ENCODE measurements at regions not wholly inside any gene's neighbourhood (a gene's known extent, or its start where the extent isn't known, plus 50 kb on each side); places are given as distances from the start of the nearest gene placed in this dataset.
"Not testable (repeated sequence)": the region's sequence is repeated elsewhere in the genome, so short reads cannot be mapped to it uniquely, and the experiment has no call there.

GRCh38 chr2:34519659-34520058, 920.6 kb upstream of the FAM98A start:
- TF ChIP-seq, protein P1, sequence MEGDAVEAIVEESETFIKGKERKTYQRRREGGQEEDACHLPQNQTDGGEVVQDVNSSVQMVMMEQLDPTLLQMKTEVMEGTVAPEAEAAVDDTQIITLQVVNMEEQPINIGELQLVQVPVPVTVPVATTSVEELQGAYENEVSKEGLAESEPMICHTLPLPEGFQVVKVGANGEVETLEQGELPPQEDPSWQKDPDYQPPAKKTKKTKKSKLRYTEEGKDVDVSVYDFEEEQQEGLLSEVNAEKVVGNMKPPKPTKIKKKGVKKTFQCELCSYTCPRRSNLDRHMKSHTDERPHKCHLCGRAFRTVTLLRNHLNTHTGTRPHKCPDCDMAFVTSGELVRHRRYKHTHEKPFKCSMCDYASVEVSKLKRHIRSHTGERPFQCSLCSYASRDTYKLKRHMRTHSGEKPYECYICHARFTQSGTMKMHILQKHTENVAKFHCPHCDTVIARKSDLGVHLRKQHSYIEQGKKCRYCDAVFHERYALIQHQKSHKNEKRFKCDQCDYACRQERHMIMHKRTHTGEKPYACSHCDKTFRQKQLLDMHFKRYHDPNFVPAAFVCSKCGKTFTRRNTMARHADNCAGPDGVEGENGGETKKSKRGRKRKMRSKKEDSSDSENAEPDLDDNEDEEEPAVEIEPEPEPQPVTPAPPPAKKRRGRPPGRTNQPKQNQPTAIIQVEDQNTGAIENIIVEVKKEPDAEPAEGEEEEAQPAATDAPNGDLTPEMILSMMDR (IDR thresholded peaks at IDR 0.05; ENCODE audit: insufficient read depth, low read length) = no peak
- no peak for TF ChIP-seq REST (IDR thresholded peaks at IDR 0.05; ENCODE audit: insufficient replicate concordance, low read depth)
- no peak for TF ChIP-seq GABPA (IDR thresholded peaks at IDR 0.05; ENCODE audit: low read depth)
- TF ChIP-seq POLR2AphosphoS5 (IDR thresholded peaks at IDR 0.05; ENCODE audit: low read depth) = no peak
- TF ChIP-seq SPI1 (IDR thresholded peaks at IDR 0.05; ENCODE audit: borderline replicate concordance, low read depth) = no peak
- no peak overlapping the region for H3K27ac ChIP-seq (replicated peaks)
- no peaks in the 10 kb centered on the region for H3K27me3 ChIP-seq (ENCODE audit: insufficient read depth, poor library complexity, severe bottlenecking)
- DNase-seq (ENCODE audit: low read depth in 1 of 2, low spot score in 1 of 2) = no peak
- no peak overlapping the region for H3K4me3 ChIP-seq (replicated peaks; ENCODE audit: insufficient read depth, low read length)

DNA sequence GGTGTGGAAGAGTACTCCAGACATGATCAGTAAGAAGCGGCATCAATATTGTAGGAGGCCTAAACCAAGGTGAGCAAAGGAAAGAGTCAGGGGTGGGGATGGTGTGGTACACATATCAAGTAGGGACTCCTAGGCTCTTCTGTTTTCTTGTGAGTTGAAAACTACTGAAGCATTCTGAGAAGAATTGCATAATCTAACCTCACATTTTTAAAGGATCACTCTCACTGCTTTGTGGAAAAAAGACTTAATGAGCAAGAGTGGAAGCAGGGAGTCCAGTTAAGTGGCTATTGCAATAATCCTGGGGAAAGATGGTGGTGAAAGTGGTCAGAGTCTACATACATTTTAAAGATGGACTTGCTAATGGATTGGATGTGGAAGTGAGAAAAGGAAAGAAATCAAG, 899.5 kb upstream of the FAM98A start:
- no peak overlapping the region for H3K27ac ChIP-seq (replicated peaks)
- no peak overlapping the region for H3K4me3 ChIP-seq (replicated peaks; ENCODE audit: insufficient read depth, low read length)
- no peaks in the 10 kb centered on the region for H3K27me3 ChIP-seq (ENCODE audit: insufficient read depth, poor library complexity, severe bottlenecking)
- TF ChIP-seq GABPA (IDR thresholded peaks at IDR 0.05; ENCODE audit: low read depth) = no peak
- TF ChIP-seq SPI1 (IDR thresholded peaks at IDR 0.05; ENCODE audit: borderline replicate concordance, low read depth) = no peak
- TF ChIP-seq, protein P1 (IDR thresholded peaks at IDR 0.05; ENCODE audit: insufficient read depth, low read length) = no peak
- TF ChIP-seq POLR2AphosphoS5 (IDR thresholded peaks at IDR 0.05; ENCODE audit: low read depth) = no peak
- TF ChIP-seq REST (IDR thresholded peaks at IDR 0.05; ENCODE audit: insufficient replicate concordance, low read depth) = no peak
- DNase-seq (ENCODE audit: low read depth in 1 of 2, low spot score in 1 of 2) = no peak

- H3K4me3 ChIP-seq (replicated peaks; ENCODE audit: insufficient read depth, low read length); H3K27ac ChIP-seq (replicated peaks); H3K27me3 ChIP-seq (ENCODE audit: insufficient read depth, poor library complexity, severe bottlenecking): not testable (repeated sequence)
These were observed 895.1 kb upstream of the FAM98A start for GRCh38 chr2:34494192-34494591.

DNA sequence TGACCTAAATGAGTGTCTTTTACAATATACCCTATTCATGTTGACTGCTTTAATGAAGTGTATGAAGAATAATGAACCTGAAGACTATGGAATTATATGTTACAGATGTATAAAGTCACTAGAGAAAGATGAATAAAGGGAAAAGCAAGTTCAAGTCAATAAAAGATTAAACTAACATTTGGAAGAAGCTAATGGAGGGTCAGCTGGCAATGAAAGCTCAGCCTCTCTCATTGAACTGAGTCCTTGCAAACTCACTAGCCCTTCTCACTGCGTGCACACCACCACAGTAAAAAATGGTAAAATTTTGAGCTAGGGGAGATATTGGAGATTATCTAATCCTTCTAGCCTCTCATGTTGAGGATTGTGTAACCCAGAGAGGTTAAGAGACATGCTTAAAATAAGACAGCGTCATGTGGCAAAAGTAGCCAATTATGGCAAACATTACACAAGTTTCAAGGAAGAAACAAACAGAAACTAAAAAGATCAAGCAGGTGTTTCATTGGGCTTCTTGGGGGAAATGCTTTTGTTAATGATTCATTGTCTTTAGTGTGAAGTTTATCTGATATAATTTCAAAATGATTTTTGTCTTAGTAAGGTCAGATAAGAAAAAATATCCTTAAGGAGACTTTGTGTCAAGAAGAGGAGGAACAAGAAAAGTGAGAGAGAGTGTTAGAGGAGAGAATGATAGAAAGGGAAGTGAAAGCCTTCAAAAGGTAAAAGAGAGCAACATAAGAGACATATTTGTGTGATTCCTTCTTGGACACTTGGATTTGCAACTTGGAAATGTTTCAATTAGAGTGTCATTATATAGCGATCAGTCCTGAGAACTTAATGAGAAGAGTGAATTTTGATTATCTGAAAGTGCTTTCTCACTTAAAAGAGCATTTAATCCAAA, 893.7 kb upstream of the FAM98A start:
- Histone ChIP-seq H3K27ac (replicated peaks) (no peak overlapping the region), H3K27me3 (ENCODE audit: insufficient read depth, poor library complexity, severe bottlenecking) (no peaks in the 10 kb centered on the region), H3K4me3 (replicated peaks; ENCODE audit: insufficient read depth, low read length) (no peak overlapping the region)
- DNase-seq (ENCODE audit: low read depth in 1 of 2, low spot score in 1 of 2) = no peak
- TF ChIP-seq GABPA (IDR thresholded peaks at IDR 0.05; ENCODE audit: low read depth) (no peak), POLR2AphosphoS5 (IDR thresholded peaks at IDR 0.05; ENCODE audit: low read depth) (no peak), REST (IDR thresholded peaks at IDR 0.05; ENCODE audit: insufficient replicate concordance, low read depth) (no peak), SPI1 (IDR thresholded peaks at IDR 0.05; ENCODE audit: borderline replicate concordance, low read depth) (no peak)
- TF ChIP-seq, protein P1 (IDR thresholded peaks at IDR 0.05; ENCODE audit: insufficient read depth, low read length) = no peak

More at GRCh38 chr2:34494192-34494591, 895.1 kb upstream of the FAM98A start:
- DNase-seq (ENCODE audit: low read depth in 1 of 2, low spot score in 1 of 2) = not testable (repeated sequence)

Data from HL-60 (cell line).